Ovary (tissue), 7 donors: ENCODE measurements at regions not wholly inside any gene's neighbourhood (a gene's known extent, or its start where the extent isn't known, plus 50 kb on each side); places are given as distances from the start of the nearest gene placed in this dataset.

ENCODE experiments used
- DNase-seq, 5 donors: peaks; one replicate each; pipeline ENCODE4 v3.0.0-alpha.2; 2019 to 2020
- H3K27ac ChIP-seq, 2 donors: fragments of 200-600 bp; one replicate each; pipeline versions ENCODE4 v1.5.1 to v1.8.0; 2019 to 2022
- H3K27me3 ChIP-seq: fragments of 200-600 bp; one replicate; pipeline ENCODE4 v1.8.0; 2022
- H3K36me3 ChIP-seq: fragments of 200-600 bp; sonication (generic); one replicate; pipeline ENCODE4 v1.5.1; 2019
- H3K4me1 ChIP-seq: one replicate; pipeline ENCODE4 v1.8.1; 2013; ENCODE audit warnings: mild to moderate bottlenecking, moderate library complexity; ENCODE audit not compliant: insufficient read depth
- H3K4me3 ChIP-seq: fragments of 200-600 bp; sonication (generic); one replicate; pipeline ENCODE4 v1.5.1; 2017
- H3K9me3 ChIP-seq, 2 donors: fragments of 200-600 bp in 1 of 2; sonication (generic) in 1 of 2; one replicate each; pipeline versions ENCODE4 v1.5.1 to v1.8.1; 2013 to 2019; ENCODE audit warnings: mild to moderate bottlenecking in 1 of 2, moderate library complexity in 1 of 2
- CTCF ChIP-seq, 3 donors: fragments of 450-650 bp in 2 of 3; fragments of 200-600 bp in 1 of 3; IDR thresholded peaks; one replicate each; pipeline versions ENCODE4 v1.5.1 to v1.8.0; 2016 to 2022; ENCODE audit warnings: antibody characterized with exemption in 3 of 3, mild to moderate bottlenecking in 1 of 3
- EP300 ChIP-seq: sonication (generic); formaldehyde crosslinking; IDR thresholded peaks from one replicate; pipeline ENCODE4 v1.6.1; 2017; ENCODE audit warnings: antibody characterized with exemption
- POLR2A ChIP-seq: fragments of 450-650 bp; IDR thresholded peaks from one replicate; pipeline ENCODE4 v1.6.1; 2017; ENCODE audit warnings: antibody characterized with exemption, mild to moderate bottlenecking, moderate library complexity
- WGBS, 3 donors: extraction: QIAGEN DNeasy Blood & Tissue Kit in 1 of 3; methylation state at CpG; one replicate each; pipeline versions ENCODE4 v1.1.5 to v1.1.7; 2013 to 2017; 5-methylcytosine and 5-hydroxymethylcytosine counted together
- intact Hi-C, 4 donors: fragments of 100-400 bp; cut with DNase I; formaldehyde crosslinking; loops; one replicate each; pipeline versions ENCODE4 v1.11.0 to v1.15.1; 2022 to 2023
- donor health status: DM: no; HTN: no; CAD: no; lungs with moderate emphysema.
- donor health status: DM: no; HTN: no; CAD: no.
- donor health status: Bipolar disorder and iron deficiency.
- donor health status: DM: no; HTN: no; CAD: no.
- donor health status: DM: yes; HTN: yes; CAD: no.

GRCh38 chr12:130093380-130093779 is 68.9 kb upstream of the FZD10 start:
- DNase-seq = no peak
- intact Hi-C loops = no loop called here

GRCh38 chr12:130097342-130097741 is 64.9 kb upstream of the FZD10 start:
- no peaks in the 10 kb centered on the region for H3K36me3 ChIP-seq

More at GRCh38 chr12:130093380-130093779, 68.9 kb upstream of the FZD10 start:
- no peak overlapping the region for H3K27ac ChIP-seq
- WGBS, 3 donors = 36 to 51% (median 41%) methylated on average over 8 of the region's 8 CpGs
- H3K9me3 ChIP-seq = no peaks in the 10 kb centered on the region
- no peaks in the 10 kb centered on the region for H3K36me3 ChIP-seq
- H3K27me3 ChIP-seq = no peaks in the 10 kb centered on the region
- no peak overlapping the region for H3K4me3 ChIP-seq
- H3K4me1 ChIP-seq = no peaks in the 10 kb centered on the region
- TF ChIP-seq EP300 (no peak), CTCF (IDR thresholded peaks at IDR 0.05) (no peak)

DNA sequence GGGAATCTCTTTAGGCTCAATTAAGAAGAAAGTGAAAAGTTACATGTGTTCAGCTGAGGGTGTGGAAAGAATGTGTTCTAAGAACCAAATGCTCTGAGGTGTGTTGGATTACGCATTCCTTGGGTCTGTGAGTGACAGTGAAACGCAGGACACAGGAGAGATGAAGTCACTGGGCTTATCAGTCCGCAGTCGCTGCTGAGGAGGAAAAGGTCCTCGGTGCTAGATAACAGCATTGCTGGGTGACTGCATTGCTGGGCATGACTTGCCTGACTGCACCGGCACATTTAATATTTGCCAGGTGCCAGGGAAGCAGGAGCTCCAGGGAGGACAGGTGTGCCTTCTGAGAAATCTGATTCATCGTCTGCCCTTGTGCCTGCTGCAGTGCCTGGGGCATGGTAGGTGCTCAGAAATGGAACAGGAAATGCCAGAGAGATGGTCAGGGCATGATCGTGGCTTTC is 64.4 kb upstream of the FZD10 start:
- DNase-seq = no peak
- H3K27ac ChIP-seq = no peak overlapping the region
- H3K4me3 ChIP-seq = no peak overlapping the region
- 72 to 76% (median 74%) methylated on average over 8 of the region's 8 CpGs for WGBS, 3 donors
- H3K36me3 ChIP-seq = no peaks in the 10 kb centered on the region
- H3K27me3 ChIP-seq = no peaks in the 10 kb centered on the region
- intact Hi-C loops = no loop called here
- H3K4me1 ChIP-seq = no peaks in the 10 kb centered on the region
- no peaks in the 10 kb centered on the region for H3K9me3 ChIP-seq
- no peak for TF ChIP-seq EP300
- TF ChIP-seq POLR2A = no peak
- no peak for TF ChIP-seq CTCF (IDR thresholded peaks at IDR 0.05)

More at GRCh38 chr12:130097342-130097741, 64.9 kb upstream of the FZD10 start:
- H3K4me3 ChIP-seq = no peak overlapping the region
- H3K9me3 ChIP-seq = no peaks in the 10 kb centered on the region
- intact Hi-C loops = no loop called here
- 83 to 87% (median 86%) methylated on average over 8 of the region's 8 CpGs for WGBS, 3 donors
- H3K4me1 ChIP-seq = no peaks in the 10 kb centered on the region
- no peaks in the 10 kb centered on the region for H3K27me3 ChIP-seq
- H3K27ac ChIP-seq = no peak overlapping the region
- DNase-seq = no peak
- TF ChIP-seq EP300 (no peak), POLR2A (no peak), CTCF (IDR thresholded peaks at IDR 0.05) (no peak)

- TF ChIP-seq CTCF (IDR thresholded peaks at IDR 0.05) (no peak), POLR2A (no peak), EP300 (no peak)
- H3K9me3 ChIP-seq = no peaks in the 10 kb centered on the region
- H3K36me3 ChIP-seq = no peaks in the 10 kb centered on the region
- H3K4me1 ChIP-seq = no peaks in the 10 kb centered on the region
- DNase-seq = no peak
- 87 to 93% (median 92%) methylated on average over 11 of the region's 11 CpGs for WGBS, 3 donors
- intact Hi-C loops = no loop called here
- H3K27me3 ChIP-seq = no peaks in the 10 kb centered on the region
- no peak overlapping the region for H3K4me3 ChIP-seq
- H3K27ac ChIP-seq = no peak overlapping the region
Observed at GRCh38 chr12:130098301-130099005, 63.8 kb upstream of the FZD10 start.
